ENCODE measurements at regions not wholly inside any gene's neighbourhood (a gene's known extent, or its start where the extent isn't known, plus 50 kb on each side); places are given as distances from the start of the nearest gene placed in this dataset.

- no peak overlapping the region for H3K4me3 ChIP-seq (ENCODE audit: control insufficient read depth, low read depth, low read length)
These were observed 436.4 kb downstream of the RFC3 start for GRCh38 chr13:34254366-34254765.

GRCh38 chr13:34255711-34256110, 437.8 kb downstream of the RFC3 start:
- DNase-seq (ENCODE audit: low read depth) = no peak
- no peak overlapping the region for H3K4me3 ChIP-seq (ENCODE audit: control insufficient read depth, low read depth, low read length)
- no peak for TF ChIP-seq CTCF (conservative IDR thresholded peaks at IDR 0.05; ENCODE audit: control insufficient read depth, insufficient read depth, low read depth, low read length)

More at GRCh38 chr13:34254366-34254765, 436.4 kb downstream of the RFC3 start:
- no peak for TF ChIP-seq CTCF (conservative IDR thresholded peaks at IDR 0.05; ENCODE audit: control insufficient read depth, insufficient read depth, low read depth, low read length)
- no peak for DNase-seq (ENCODE audit: low read depth)

- TF ChIP-seq CTCF (conservative IDR thresholded peaks at IDR 0.05; ENCODE audit: control insufficient read depth, insufficient read depth, low read depth, low read length) = no peak
- no peak overlapping the region for H3K4me3 ChIP-seq (ENCODE audit: control insufficient read depth, low read depth, low read length)
- DNase-seq (ENCODE audit: low read depth) = no peak
These were observed 438.3 kb downstream of the RFC3 start for GRCh38 chr13:34256236-34256635.

GRCh38 chr13:34257966-34258365, 440.0 kb downstream of the RFC3 start:
- TF ChIP-seq CTCF (conservative IDR thresholded peaks at IDR 0.05; ENCODE audit: control insufficient read depth, insufficient read depth, low read depth, low read length) = no peak
- DNase-seq (ENCODE audit: low read depth) = no peak
- H3K4me3 ChIP-seq (ENCODE audit: control insufficient read depth, low read depth, low read length) = no peak overlapping the region

- no peak for TF ChIP-seq CTCF (conservative IDR thresholded peaks at IDR 0.05; ENCODE audit: control insufficient read depth, insufficient read depth, low read depth, low read length)
- DNase-seq (ENCODE audit: low read depth) = no peak
- H3K4me3 ChIP-seq (ENCODE audit: control insufficient read depth, low read depth, low read length) = no peak overlapping the region
These were observed 440.9 kb downstream of the RFC3 start for GRCh38 chr13:34258646-34259386.

GRCh38 chr13:34263681-34264080, 445.7 kb downstream of the RFC3 start:
- TF ChIP-seq CTCF (conservative IDR thresholded peaks at IDR 0.05; ENCODE audit: control insufficient read depth, insufficient read depth, low read depth, low read length) = no peak
- no peak for DNase-seq (ENCODE audit: low read depth)
- H3K4me3 ChIP-seq (ENCODE audit: control insufficient read depth, low read depth, low read length) = no peak overlapping the region
